ENCODE measurements at regions not wholly inside any gene's neighbourhood (a gene's known extent, or its start where the extent isn't known, plus 50 kb on each side); places are given as distances from the start of the nearest gene placed in this dataset.

DNA sequence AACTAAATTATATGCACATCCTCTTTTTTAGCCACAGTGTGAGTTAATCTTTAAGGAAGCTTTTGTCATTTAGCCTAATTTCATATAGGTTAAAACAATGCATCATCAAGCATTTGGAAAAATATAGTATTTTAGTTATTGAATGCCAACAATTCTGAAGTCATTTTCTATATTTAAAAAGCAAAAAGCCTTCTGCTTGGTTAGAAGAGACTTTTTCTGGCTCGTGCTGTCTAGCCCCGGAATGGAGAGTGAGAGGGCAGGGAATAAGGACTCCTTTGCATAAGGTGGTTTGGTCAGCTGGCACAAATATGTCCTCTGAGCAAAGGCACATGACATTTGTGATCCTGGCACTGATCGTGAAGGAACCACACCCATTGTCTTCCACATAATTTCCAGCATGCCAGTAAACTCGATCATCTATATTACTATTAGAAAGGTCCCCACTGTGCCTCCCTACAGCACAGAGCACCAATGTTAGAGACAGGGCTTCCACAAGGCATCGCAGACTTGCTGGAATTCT, 393.7 kb upstream of the INTU start:
- Histone ChIP-seq H3K4me2 (ENCODE audit: low read length) (no peak overlapping the region), H3K79me2 (ENCODE audit: control insufficient read depth, low read length) (no peaks in the 10 kb centered on the region), H3K9me2 (replicated peaks; ENCODE audit: control insufficient read depth, low read length) (no peaks in the 10 kb centered on the region), H4K20me1 (ENCODE audit: control insufficient read depth, insufficient read depth, low read depth, low read length) (no peaks in the 10 kb centered on the region), H3K27ac (ENCODE audit: low read depth, low read length) (no peak overlapping the region), H3K4me3 (ENCODE audit: low read length) (no peak overlapping the region), H3K36me3 (ENCODE audit: control insufficient read depth, low read length) (no peaks in the 10 kb centered on the region), H3F3A (ENCODE audit: control insufficient read depth, insufficient read depth) (no peaks in the 10 kb centered on the region), H3K9me3 (ENCODE audit: control insufficient read depth, insufficient read depth, low read length) (no peaks in the 10 kb centered on the region), H3K4me1 (ENCODE audit: control insufficient read depth, low read length) (no peaks in the 10 kb centered on the region), H3K27me3 (ENCODE audit: control insufficient read depth, low read length) (no peaks in the 10 kb centered on the region)
- TF ChIP-seq, protein P1, sequence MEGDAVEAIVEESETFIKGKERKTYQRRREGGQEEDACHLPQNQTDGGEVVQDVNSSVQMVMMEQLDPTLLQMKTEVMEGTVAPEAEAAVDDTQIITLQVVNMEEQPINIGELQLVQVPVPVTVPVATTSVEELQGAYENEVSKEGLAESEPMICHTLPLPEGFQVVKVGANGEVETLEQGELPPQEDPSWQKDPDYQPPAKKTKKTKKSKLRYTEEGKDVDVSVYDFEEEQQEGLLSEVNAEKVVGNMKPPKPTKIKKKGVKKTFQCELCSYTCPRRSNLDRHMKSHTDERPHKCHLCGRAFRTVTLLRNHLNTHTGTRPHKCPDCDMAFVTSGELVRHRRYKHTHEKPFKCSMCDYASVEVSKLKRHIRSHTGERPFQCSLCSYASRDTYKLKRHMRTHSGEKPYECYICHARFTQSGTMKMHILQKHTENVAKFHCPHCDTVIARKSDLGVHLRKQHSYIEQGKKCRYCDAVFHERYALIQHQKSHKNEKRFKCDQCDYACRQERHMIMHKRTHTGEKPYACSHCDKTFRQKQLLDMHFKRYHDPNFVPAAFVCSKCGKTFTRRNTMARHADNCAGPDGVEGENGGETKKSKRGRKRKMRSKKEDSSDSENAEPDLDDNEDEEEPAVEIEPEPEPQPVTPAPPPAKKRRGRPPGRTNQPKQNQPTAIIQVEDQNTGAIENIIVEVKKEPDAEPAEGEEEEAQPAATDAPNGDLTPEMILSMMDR (IDR thresholded peaks at IDR 0.05; ENCODE audit: low read depth, low read length, poor library complexity, severe bottlenecking) = no peak
- no peak for TF ChIP-seq EZH2phosphoT487 (IDR thresholded peaks at IDR 0.05; ENCODE audit: borderline replicate concordance, low read length)

- Histone ChIP-seq H3K9me3 (ENCODE audit: control insufficient read depth, insufficient read depth, low read length) (no peaks in the 10 kb centered on the region), H3K27me3 (ENCODE audit: control insufficient read depth, low read length) (no peaks in the 10 kb centered on the region), H3K9me2 (replicated peaks; ENCODE audit: control insufficient read depth, low read length) (no peaks in the 10 kb centered on the region), H3K27ac (ENCODE audit: low read depth, low read length) (no peak overlapping the region), H3K4me2 (ENCODE audit: low read length) (no peak overlapping the region), H3K36me3 (ENCODE audit: control insufficient read depth, low read length) (no peaks in the 10 kb centered on the region), H3K4me3 (ENCODE audit: low read length) (no peak overlapping the region), H4K20me1 (ENCODE audit: control insufficient read depth, insufficient read depth, low read depth, low read length) (no peaks in the 10 kb centered on the region), H3K4me1 (ENCODE audit: control insufficient read depth, low read length) (no peaks in the 10 kb centered on the region), H3K79me2 (ENCODE audit: control insufficient read depth, low read length) (no peaks in the 10 kb centered on the region), H3F3A (ENCODE audit: control insufficient read depth, insufficient read depth) (no peaks in the 10 kb centered on the region)
- TF ChIP-seq EZH2phosphoT487 (IDR thresholded peaks at IDR 0.05; ENCODE audit: borderline replicate concordance, low read length) = no peak
- TF ChIP-seq, protein P1 (IDR thresholded peaks at IDR 0.05; ENCODE audit: low read depth, low read length, poor library complexity, severe bottlenecking) = no peak
Observed at GRCh38 chr4:127239902-127240763, 392.6 kb upstream of the INTU start.

DNA sequence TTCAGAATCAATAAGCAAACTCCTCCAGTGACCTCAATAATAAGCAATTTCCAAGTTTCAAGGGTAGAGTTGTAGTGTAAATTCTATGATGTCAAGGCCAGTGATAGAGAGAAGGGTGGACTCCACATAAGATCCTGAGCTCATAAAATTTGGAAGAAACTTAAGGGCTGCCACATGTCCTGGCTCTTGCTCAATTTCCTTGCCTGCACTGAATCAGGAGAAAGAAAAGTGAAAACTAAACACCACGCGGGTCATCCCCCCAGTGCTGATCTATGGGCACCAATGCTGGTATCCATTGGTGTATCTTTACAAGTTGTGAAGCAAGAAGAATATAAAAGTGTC, 392.0 kb upstream of the INTU start:
- Histone ChIP-seq H3F3A (ENCODE audit: control insufficient read depth, insufficient read depth) (no peaks in the 10 kb centered on the region), H3K79me2 (ENCODE audit: control insufficient read depth, low read length) (no peaks in the 10 kb centered on the region), H3K4me2 (ENCODE audit: low read length) (no peak overlapping the region), H3K27ac (ENCODE audit: low read depth, low read length) (no peak overlapping the region), H4K20me1 (ENCODE audit: control insufficient read depth, insufficient read depth, low read depth, low read length) (no peaks in the 10 kb centered on the region), H3K4me3 (ENCODE audit: low read length) (no peak overlapping the region), H3K9me2 (replicated peaks; ENCODE audit: control insufficient read depth, low read length) (no peaks in the 10 kb centered on the region), H3K36me3 (ENCODE audit: control insufficient read depth, low read length) (no peaks in the 10 kb centered on the region), H3K9me3 (ENCODE audit: control insufficient read depth, insufficient read depth, low read length) (no peaks in the 10 kb centered on the region), H3K27me3 (ENCODE audit: control insufficient read depth, low read length) (no peaks in the 10 kb centered on the region), H3K4me1 (ENCODE audit: control insufficient read depth, low read length) (no peaks in the 10 kb centered on the region)
- TF ChIP-seq, protein P1 (IDR thresholded peaks at IDR 0.05; ENCODE audit: low read depth, low read length, poor library complexity, severe bottlenecking) = no peak
- TF ChIP-seq EZH2phosphoT487 (IDR thresholded peaks at IDR 0.05; ENCODE audit: borderline replicate concordance, low read length) = no peak
